ENCODE measurements at regions not wholly inside any gene's neighbourhood (a gene's known extent, or its start where the extent isn't known, plus 50 kb on each side); places are given as distances from the start of the nearest gene placed in this dataset.

DNA sequence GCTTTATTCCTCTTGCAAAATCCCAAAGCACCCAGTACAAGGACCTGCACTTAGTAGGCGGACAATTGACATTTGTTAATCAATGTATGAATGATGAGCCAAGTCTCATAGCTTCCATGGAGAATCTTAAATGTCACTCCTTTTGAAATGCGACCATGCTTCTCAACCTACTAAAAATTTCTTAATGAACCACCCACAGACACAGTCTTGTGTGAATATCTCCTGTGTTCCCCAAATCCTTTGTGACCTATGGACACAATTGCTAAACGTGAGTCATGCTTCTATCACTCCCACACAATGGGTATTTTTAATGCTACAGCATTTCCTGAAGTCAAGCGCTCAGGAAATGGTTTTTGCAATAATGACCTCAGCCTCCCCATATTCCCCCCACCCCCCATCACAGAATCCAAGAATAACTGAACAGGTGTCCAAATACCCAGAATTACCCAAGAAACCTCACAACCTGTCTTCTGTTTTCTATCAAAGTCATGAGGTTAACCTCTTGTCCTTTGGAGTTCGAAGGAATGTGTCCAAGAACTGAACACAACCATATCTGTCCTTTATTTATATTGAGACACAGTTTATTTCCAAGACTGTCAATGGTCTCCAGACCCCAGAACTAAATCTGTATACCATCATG lies 163.6 kb upstream of the PLEKHG7 start:
- Histone ChIP-seq H3K4me3 (ENCODE audit: low read length in 2 of 2) (no peak overlapping the region), H3K36me3 (ENCODE audit: control insufficient read depth in 2 of 2, insufficient read depth in 2 of 2, low read length in 1 of 2) (no peaks in the 10 kb centered on the region), H3K9me3 (ENCODE audit: control insufficient read depth in 2 of 2, insufficient read depth in 1 of 2, low read length in 1 of 2) (no peaks in the 10 kb centered on the region), H3K27ac (ENCODE audit: low read depth in 1 of 2, low read length in 1 of 2) (no peak overlapping the region), H3K27me3 (ENCODE audit: control insufficient read depth in 2 of 2, insufficient read depth in 1 of 2, low read length in 1 of 2) (no peaks in the 10 kb centered on the region), H3K4me1 (ENCODE audit: control insufficient read depth in 2 of 2, insufficient read depth in 2 of 2, low read length in 2 of 2) (peaks cover 4 to 15% of the 10 kb centered on the region in 2 donors)
- WGBS: 30% methylated on average over 5 of the region's 5 CpGs
- peak in 1 of 9 donors; percentile 33 for DNase-seq (ENCODE audit: low read depth in 6 of 9, low spot score in 9 of 9)

DNA sequence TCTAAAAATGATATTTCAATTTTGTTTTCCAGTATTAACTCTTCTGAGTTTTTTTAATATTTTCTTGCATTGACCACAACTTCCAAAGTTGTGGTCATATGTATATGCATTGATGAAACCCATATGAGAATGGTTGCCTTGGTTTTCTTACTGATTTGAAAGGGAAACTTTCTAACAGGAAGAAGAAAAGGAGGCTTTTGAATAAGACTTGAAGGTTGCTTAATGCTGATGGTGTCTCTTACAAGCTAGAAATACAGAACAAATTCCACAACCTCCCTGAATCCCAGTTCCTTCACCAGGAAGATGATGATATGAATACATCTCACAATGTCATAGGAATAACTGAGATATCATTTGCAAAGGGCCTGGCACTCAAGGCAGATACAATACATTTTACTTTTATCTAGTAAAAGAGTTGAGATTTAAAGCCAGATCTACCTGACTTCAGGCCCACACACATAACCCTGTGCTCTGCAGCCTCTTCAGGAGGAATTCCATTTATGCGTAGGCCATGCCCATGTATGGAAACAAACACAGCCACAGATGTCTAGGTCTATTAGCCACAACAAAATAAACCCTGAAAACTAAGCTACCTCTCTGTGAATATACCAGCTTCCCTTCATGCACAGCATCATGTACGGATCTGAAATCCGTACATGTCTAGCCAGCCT lies 165.4 kb upstream of the PLEKHG7 start:
- WGBS: 91% methylated on average over 3 of the region's 3 CpGs
- no peak overlapping the region for H3K4me3 ChIP-seq (ENCODE audit: low read length in 2 of 2)
- DNase-seq (ENCODE audit: low read depth in 6 of 9, low spot score in 9 of 9): no peak
- no peaks in the 10 kb centered on the region for H3K27me3 ChIP-seq (ENCODE audit: control insufficient read depth in 2 of 2, insufficient read depth in 1 of 2, low read length in 1 of 2)
- no peaks in the 10 kb centered on the region for H3K9me3 ChIP-seq (ENCODE audit: control insufficient read depth in 2 of 2, insufficient read depth in 1 of 2, low read length in 1 of 2)
- no peaks in the 10 kb centered on the region for H3K36me3 ChIP-seq (ENCODE audit: control insufficient read depth in 2 of 2, insufficient read depth in 2 of 2, low read length in 1 of 2)
- H3K4me1 ChIP-seq (ENCODE audit: control insufficient read depth in 2 of 2, insufficient read depth in 2 of 2, low read length in 2 of 2): peaks cover 4 to 15% of the 10 kb centered on the region in 2 donors
- no peak overlapping the region for H3K27ac ChIP-seq (ENCODE audit: low read depth in 1 of 2, low read length in 1 of 2)

DNA sequence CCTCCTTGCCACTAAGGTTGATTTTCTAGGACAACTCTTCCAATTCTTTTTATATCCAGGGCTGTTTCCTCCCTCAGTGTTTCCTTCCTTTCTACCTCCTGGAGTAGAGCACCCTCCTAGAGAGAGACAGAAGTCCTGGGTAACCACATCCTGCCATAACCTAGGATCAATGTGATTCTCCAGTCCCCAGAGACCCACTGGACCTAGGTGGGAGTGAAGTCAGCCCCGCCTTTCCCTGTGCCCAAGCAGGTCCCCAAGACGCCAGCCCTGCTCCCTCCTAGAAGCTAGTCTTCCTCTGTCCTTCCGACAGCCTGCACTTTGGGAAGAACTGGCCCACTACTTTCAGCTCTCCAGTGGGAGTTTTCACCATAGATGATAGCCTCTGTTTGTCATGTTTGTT lies 166.8 kb upstream of the PLEKHG7 start:
- no peaks in the 10 kb centered on the region for H3K27me3 ChIP-seq (ENCODE audit: control insufficient read depth in 2 of 2, insufficient read depth in 1 of 2, low read length in 1 of 2)
- WGBS: 97% methylated on average over 3 of the region's 3 CpGs
- DNase-seq (ENCODE audit: low read depth in 6 of 9, low spot score in 9 of 9): no peak
- no peak overlapping the region for H3K27ac ChIP-seq (ENCODE audit: low read depth in 1 of 2, low read length in 1 of 2)
- no peak overlapping the region for H3K4me3 ChIP-seq (ENCODE audit: low read length in 2 of 2)
- H3K9me3 ChIP-seq (ENCODE audit: control insufficient read depth in 2 of 2, insufficient read depth in 1 of 2, low read length in 1 of 2): no peaks in the 10 kb centered on the region
- H3K36me3 ChIP-seq (ENCODE audit: control insufficient read depth in 2 of 2, insufficient read depth in 2 of 2, low read length in 1 of 2): no peaks in the 10 kb centered on the region
- peaks cover 4 to 15% of the 10 kb centered on the region in 2 donors for H3K4me1 ChIP-seq (ENCODE audit: control insufficient read depth in 2 of 2, insufficient read depth in 2 of 2, low read length in 2 of 2)

DNA sequence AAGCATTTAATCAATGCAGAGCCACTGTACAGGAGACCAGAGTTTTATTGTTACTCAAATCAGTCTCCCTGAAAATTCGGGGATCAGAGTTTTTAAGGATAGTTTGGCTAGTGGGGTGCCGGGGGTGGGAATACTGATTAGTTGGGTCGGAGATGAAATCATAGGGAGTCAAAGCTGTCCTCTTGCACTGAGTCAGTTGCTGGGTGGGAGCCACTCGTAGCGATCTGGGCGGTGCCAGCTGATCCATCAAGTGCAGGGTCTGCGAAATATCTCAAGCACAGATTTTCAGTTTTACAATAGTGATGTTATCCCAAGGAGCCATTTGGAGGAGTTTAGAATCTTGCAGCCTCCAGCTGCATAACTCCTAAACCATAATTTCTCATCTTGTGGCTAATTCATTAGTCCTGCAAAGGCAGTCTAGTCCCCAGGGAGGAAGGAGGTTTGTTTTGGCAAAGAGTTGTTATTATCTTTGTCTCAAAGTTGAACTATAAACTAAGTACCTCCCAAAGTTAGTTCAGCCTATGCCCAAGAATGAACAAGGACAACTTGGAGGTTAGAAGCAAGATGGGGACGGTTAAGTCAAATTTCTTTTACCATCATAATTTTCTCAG lies 169.4 kb upstream of the PLEKHG7 start:
- Histone ChIP-seq H3K27me3 (ENCODE audit: control insufficient read depth in 2 of 2, insufficient read depth in 1 of 2, low read length in 1 of 2) (no peaks in the 10 kb centered on the region), H3K27ac (ENCODE audit: low read depth in 1 of 2, low read length in 1 of 2) (no peak overlapping the region), H3K4me1 (ENCODE audit: control insufficient read depth in 2 of 2, insufficient read depth in 2 of 2, low read length in 2 of 2) (no peaks in the 10 kb centered on the region), H3K36me3 (ENCODE audit: control insufficient read depth in 2 of 2, insufficient read depth in 2 of 2, low read length in 1 of 2) (no peaks in the 10 kb centered on the region), H3K4me3 (ENCODE audit: low read length in 2 of 2) (no peak overlapping the region), H3K9me3 (ENCODE audit: control insufficient read depth in 2 of 2, insufficient read depth in 1 of 2, low read length in 1 of 2) (no peaks in the 10 kb centered on the region)
- WGBS: 96% methylated on average over 8 of the region's 8 CpGs
- no peak for DNase-seq (ENCODE audit: low read depth in 6 of 9, low spot score in 9 of 9)

DNA sequence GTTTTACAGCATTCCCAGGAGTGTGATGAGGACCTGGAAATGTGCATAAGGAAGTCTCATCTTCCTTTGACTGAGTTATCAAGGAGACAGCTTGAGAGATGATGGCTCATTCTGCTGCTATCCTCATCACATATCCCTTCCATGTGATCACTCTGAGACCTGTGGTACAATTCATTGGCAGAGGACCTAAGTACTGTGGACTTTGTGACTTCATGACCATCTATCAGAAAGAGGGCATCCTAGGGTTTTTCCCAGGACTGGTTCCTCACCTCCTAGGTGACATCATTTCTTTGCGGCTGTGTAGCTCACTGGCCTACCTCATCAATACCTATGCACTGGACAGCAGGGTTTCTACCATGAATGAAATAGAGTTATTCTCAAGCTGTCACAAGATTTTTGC lies 172.1 kb upstream of the PLEKHG7 start:
- WGBS: 83% methylated on average over 1 of the region's 1 CpG
- no peak overlapping the region for H3K4me3 ChIP-seq (ENCODE audit: low read length in 2 of 2)
- H3K27ac ChIP-seq (ENCODE audit: low read depth in 1 of 2, low read length in 1 of 2): no peak overlapping the region
- H3K9me3 ChIP-seq (ENCODE audit: control insufficient read depth in 2 of 2, insufficient read depth in 1 of 2, low read length in 1 of 2): no peaks in the 10 kb centered on the region
- no peaks in the 10 kb centered on the region for H3K36me3 ChIP-seq (ENCODE audit: control insufficient read depth in 2 of 2, insufficient read depth in 2 of 2, low read length in 1 of 2)
- H3K27me3 ChIP-seq (ENCODE audit: control insufficient read depth in 2 of 2, insufficient read depth in 1 of 2, low read length in 1 of 2): no peaks in the 10 kb centered on the region
- H3K4me1 ChIP-seq (ENCODE audit: control insufficient read depth in 2 of 2, insufficient read depth in 2 of 2, low read length in 2 of 2): no peaks in the 10 kb centered on the region
- no peak for DNase-seq (ENCODE audit: low read depth in 6 of 9, low spot score in 9 of 9)

DNA sequence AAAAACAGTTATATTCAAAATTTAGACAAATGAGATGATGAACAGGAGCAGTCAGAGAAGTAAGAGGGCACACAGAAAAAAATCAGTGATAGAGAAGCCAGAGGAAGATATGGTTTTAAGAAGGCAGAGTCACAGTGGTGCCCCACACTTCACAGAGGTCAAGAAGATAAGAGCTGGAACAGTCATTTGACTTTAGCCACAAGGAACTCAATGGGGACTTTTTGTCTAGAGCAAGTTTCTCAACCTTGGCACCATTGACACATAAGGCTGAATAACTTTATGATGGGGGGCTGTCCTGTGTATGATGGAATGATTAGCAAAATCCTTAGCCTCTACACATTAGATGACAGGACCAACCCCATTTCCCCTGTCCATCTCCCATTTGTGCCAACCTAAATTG lies 172.8 kb upstream of the PLEKHG7 start:
- no peaks in the 10 kb centered on the region for H3K27me3 ChIP-seq (ENCODE audit: control insufficient read depth in 2 of 2, insufficient read depth in 1 of 2, low read length in 1 of 2)
- no peak overlapping the region for H3K27ac ChIP-seq (ENCODE audit: low read depth in 1 of 2, low read length in 1 of 2)

DNA sequence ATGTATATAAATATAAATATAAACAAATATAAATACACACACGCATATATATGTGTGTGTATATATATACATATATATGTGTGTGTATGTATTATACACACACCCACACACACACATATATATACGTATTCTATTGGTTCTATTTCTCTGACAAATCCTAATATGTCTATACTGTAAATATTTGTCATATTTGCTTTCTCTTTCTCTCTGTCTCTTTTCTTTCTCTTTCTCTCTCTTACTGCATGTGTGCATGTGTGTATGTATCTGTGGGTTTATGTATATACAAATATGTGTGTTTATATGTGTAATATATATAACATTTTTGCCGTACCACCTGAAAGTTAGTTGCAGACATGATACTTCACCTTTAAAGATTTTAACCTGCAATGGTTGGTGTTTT lies 174.2 kb upstream of the PLEKHG7 start:
- H3K27ac ChIP-seq (ENCODE audit: low read depth in 1 of 2, low read length in 1 of 2): no peak overlapping the region
- H3K9me3 ChIP-seq (ENCODE audit: control insufficient read depth in 2 of 2, insufficient read depth in 1 of 2, low read length in 1 of 2): no peaks in the 10 kb centered on the region
- no peak overlapping the region for H3K4me3 ChIP-seq (ENCODE audit: low read length in 2 of 2)
- DNase-seq (ENCODE audit: low read depth in 6 of 9, low spot score in 9 of 9): no peak
- H3K27me3 ChIP-seq (ENCODE audit: control insufficient read depth in 2 of 2, insufficient read depth in 1 of 2, low read length in 1 of 2): no peaks in the 10 kb centered on the region
- no peaks in the 10 kb centered on the region for H3K4me1 ChIP-seq (ENCODE audit: control insufficient read depth in 2 of 2, insufficient read depth in 2 of 2, low read length in 2 of 2)
- H3K36me3 ChIP-seq (ENCODE audit: control insufficient read depth in 2 of 2, insufficient read depth in 2 of 2, low read length in 1 of 2): no peaks in the 10 kb centered on the region
- WGBS: 98% methylated on average over 3 of the region's 3 CpGs

More for the DNA sequence above, 172.8 kb upstream of the PLEKHG7 start:
- Histone ChIP-seq H3K36me3 (ENCODE audit: control insufficient read depth in 2 of 2, insufficient read depth in 2 of 2, low read length in 1 of 2) (no peaks in the 10 kb centered on the region), H3K4me3 (ENCODE audit: low read length in 2 of 2) (no peak overlapping the region), H3K4me1 (ENCODE audit: control insufficient read depth in 2 of 2, insufficient read depth in 2 of 2, low read length in 2 of 2) (no peaks in the 10 kb centered on the region), H3K9me3 (ENCODE audit: control insufficient read depth in 2 of 2, insufficient read depth in 1 of 2, low read length in 1 of 2) (no peaks in the 10 kb centered on the region)
- no peak for DNase-seq (ENCODE audit: low read depth in 6 of 9, low spot score in 9 of 9)

DNA sequence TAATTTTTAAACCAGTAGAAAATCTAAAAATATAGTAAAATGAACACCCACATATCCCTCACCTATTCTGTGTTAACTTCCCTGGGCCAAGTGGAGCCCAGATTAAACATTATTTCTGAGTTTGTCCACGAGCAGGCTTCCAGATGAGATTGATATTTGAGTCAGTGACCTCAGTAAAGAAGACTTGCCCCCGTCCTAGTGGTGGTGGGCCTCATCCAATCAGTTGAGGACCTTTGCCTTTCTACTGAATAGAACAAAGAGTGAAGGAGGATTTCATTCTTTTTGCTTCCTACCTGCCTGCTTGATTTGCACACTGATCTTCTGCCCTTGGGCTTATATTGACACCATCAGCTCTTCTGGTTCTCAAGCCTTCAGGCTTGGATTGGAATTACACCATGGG lies 174.7 kb upstream of the PLEKHG7 start:
- no peak for DNase-seq (ENCODE audit: low read depth in 6 of 9, low spot score in 9 of 9)
- Histone ChIP-seq H3K4me1 (ENCODE audit: control insufficient read depth in 2 of 2, insufficient read depth in 2 of 2, low read length in 2 of 2) (no peaks in the 10 kb centered on the region), H3K27ac (ENCODE audit: low read depth in 1 of 2, low read length in 1 of 2) (no peak overlapping the region), H3K9me3 (ENCODE audit: control insufficient read depth in 2 of 2, insufficient read depth in 1 of 2, low read length in 1 of 2) (no peaks in the 10 kb centered on the region), H3K27me3 (ENCODE audit: control insufficient read depth in 2 of 2, insufficient read depth in 1 of 2, low read length in 1 of 2) (no peaks in the 10 kb centered on the region), H3K4me3 (ENCODE audit: low read length in 2 of 2) (no peak overlapping the region), H3K36me3 (ENCODE audit: control insufficient read depth in 2 of 2, insufficient read depth in 2 of 2, low read length in 1 of 2) (no peaks in the 10 kb centered on the region)
- 96% methylated on average over 2 of the region's 2 CpGs for WGBS

DNA sequence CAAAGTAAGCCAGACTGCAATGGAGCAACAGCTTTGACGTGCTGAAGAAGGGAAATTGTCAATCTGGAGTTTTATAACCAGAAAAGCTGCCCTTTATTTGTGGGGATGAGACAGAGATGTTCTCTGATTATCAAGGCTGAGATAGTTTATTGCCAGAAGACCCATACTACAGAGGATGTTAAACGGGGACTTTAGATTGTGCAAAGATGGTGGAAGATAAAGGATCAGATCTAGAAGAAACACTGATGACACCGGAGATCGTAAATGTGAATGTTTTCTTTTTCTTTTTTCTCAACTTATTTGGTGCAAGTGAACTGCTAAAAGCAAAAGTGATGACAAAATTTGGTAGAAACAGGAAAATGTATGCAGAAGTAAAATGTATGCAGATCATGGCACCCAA lies 178.3 kb upstream of the PLEKHG7 start:
- H3K27me3 ChIP-seq (ENCODE audit: control insufficient read depth in 2 of 2, insufficient read depth in 1 of 2, low read length in 1 of 2): no peaks in the 10 kb centered on the region
- no peaks in the 10 kb centered on the region for H3K9me3 ChIP-seq (ENCODE audit: control insufficient read depth in 2 of 2, insufficient read depth in 1 of 2, low read length in 1 of 2)
- no peak overlapping the region for H3K27ac ChIP-seq (ENCODE audit: low read depth in 1 of 2, low read length in 1 of 2)
- no peaks in the 10 kb centered on the region for H3K4me1 ChIP-seq (ENCODE audit: control insufficient read depth in 2 of 2, insufficient read depth in 2 of 2, low read length in 2 of 2)
- 96% methylated on average over 4 of the region's 4 CpGs for WGBS
- no peak for DNase-seq (ENCODE audit: low read depth in 6 of 9, low spot score in 9 of 9)
- H3K36me3 ChIP-seq (ENCODE audit: control insufficient read depth in 2 of 2, insufficient read depth in 2 of 2, low read length in 1 of 2): no peaks in the 10 kb centered on the region
- H3K4me3 ChIP-seq (ENCODE audit: low read length in 2 of 2): no peak overlapping the region

Data from thymus (tissue), 11 donors.